CD4-positive, alpha-beta T cell treated with Interleukin-15 for 1 hour (primary cell): ENCODE measurements at regions not wholly inside any gene's neighbourhood (a gene's known extent, or its start where the extent isn't known, plus 50 kb on each side); places are given as distances from the start of the nearest gene placed in this dataset.
"Not testable (repeated sequence)": the region's sequence is repeated elsewhere in the genome, so short reads cannot be mapped to it uniquely, and the experiment has no call there.

Source experiments
- DNase-seq: peaks from one replicate; pipeline ENCODE4 v3.0.0-alpha.2; 2020

DNA sequence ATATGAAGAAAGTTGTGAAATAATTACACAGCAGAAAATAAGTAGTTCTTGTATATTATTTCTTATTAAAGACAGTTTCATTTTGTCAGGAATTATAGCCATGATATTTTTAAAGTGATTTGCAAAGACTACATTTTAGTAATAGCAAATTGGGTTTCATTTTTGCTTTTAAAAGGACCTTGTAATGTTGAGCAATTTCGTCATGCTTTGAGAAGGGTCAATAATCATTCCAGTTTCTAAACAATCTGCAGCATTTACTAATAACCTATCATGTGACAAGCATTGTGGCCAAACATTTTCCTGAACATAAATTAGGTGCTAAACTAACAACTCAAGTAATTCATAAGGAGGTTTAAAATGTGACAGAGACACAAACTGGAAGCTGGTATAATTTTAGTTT lies 214.4 kb upstream of the CBLB start:
- no peak for DNase-seq

DNA sequence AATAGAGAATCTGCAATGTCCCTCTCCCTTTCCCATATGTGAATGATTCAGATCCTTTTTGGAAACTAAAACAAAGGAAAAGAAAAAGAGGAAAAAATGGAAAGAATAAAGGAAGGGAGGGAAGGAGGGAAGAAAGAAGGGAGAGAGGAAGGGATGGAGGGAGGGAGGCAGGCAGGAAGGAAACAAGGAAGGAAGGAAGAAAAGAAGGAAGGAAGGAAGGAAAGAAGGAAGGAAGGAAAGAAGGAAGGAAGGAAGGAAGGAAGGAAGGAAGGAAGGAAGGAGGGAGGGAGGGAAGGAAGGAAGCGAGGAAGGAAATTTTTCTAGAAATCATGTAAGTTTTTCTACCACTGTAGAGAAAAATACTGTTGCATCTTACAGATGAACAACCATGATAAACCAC lies 215.0 kb upstream of the CBLB start:
- DNase-seq, result no peak

DNA sequence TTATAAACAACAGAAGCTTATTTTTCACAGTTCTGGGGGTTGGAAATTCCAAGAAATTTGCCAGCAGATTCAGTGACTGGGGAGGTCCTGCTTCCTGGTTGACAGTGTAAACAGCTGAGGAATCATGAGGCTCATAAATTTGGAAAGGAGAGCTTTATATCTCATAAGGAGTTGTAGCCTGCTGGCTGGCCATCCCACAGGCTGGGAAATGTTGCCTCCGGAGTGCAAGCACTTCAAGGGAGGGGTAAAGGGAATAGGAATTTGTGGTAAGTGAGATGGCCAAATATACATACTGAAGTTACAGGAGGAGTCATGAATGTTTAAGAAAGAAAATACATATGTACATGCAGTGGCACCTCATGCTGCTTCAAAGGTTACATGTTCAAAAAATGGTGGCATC lies 217.2 kb upstream of the CBLB start:
- DNase-seq, result no peak

DNA sequence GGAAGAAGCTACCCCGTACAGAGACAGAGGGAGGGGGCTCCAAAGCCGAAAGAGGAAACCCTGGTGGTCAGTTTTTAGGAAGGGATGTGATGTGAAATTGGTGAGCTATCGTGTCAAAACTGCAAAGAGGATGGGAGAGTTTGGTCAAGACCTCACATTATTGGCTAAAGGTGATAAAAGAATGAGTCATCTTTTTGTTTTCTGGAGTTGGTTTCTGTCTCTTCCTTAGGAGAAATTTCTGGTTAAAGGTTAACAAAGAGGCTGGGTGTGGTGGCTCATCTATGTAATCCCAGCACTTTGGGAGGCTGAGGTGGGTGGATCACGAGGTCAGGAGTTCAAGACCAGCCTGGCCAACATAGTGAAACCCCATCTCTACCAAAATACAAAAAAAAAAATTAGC lies 217.8 kb upstream of the CBLB start:
- DNase-seq, result no peak

DNA sequence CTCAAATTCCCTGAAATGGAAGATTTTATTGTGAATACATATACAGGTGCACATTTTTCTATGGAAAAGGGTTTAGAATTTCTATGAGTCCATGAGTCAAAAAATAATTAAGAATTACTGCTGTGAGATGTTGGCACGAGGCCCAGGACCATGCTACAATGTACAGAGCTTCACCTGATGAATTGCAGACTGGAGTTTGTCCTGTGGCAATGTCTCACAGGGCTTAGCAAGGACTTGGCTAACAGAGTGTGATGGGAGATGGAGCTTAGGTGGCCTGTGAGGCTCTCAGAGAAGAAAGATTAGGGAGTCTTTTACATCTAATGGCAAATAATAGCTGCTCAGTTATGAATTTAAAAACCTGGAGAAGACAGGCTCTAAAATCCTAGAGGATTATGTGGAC lies 219.5 kb upstream of the CBLB start:
- no peak for DNase-seq

DNA sequence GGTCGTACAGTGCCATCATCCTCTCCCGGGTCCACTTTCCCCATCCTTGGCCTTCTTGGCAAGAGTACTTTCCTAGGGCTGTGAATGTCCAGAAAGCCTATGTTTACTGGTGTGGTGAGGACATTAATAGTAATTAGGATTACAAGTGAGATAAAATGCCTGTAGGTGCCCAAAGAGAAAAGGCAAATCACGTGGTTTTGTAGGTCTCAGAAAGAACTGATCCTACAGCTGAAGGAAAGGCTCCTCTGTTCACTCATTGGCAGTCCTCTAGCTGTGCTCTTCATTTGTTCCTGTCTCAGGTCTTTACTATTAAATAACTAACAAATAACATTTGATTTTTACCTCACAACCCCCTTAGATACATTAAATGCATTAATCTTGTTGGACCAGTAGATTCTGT lies 220.1 kb upstream of the CBLB start:
- DNase-seq, result no peak

DNA sequence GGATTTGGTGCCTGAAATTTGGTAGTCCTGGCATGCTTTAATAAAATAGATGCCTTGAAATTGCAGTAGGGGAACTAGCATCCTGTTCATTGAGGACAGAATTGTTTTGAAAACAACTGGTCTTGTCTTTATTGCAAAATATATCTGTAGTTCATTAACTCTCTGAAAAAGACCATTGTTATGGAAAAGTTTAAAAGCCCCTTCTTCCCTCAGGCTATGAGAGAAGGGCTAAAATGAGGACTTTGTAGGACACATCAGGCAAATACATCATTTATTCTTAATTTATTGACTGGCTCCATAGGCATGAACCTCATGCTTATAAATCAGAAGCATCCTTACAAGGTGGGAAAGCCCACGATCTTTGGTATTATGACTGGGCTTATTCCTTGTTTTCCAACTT lies 221.0 kb upstream of the CBLB start:
- no peak for DNase-seq

DNA sequence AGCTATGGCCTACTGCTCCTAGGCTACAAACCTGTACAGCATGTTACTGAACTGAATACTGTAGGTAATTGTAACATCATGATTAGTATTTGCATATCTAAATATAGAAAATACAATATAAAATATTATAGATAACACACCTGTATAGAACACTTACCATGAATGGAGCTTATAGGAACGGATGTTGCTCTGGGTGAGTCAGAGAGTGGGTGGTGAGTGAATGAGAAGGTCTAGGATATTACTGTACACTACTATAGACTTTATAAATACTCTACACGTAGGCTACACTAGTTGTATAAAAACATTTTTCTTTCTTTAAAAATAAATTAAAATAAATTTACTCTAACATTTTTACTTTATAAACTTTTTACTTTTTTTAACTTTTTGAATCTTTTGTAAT lies 224.0 kb upstream of the CBLB start:
- no peak for DNase-seq

DNA sequence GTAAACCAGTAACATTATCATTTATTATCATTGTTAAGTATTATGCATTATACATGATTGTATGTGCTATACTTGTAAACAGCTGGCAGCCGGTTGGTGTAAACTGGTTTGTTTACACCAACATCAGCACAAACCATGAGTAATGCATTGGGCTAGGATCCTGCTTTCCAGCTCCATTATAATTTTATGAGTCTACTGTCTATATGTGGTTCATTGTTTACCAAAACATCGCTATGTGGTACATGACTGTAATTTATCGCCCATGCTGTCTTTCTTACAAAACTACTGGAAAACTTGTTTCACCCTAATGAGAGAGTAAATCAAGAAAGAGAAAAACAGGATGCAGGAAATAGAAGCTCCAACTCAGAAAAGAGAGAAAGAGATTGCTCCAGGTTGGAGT lies 224.8 kb upstream of the CBLB start:
- no peak for DNase-seq

DNA sequence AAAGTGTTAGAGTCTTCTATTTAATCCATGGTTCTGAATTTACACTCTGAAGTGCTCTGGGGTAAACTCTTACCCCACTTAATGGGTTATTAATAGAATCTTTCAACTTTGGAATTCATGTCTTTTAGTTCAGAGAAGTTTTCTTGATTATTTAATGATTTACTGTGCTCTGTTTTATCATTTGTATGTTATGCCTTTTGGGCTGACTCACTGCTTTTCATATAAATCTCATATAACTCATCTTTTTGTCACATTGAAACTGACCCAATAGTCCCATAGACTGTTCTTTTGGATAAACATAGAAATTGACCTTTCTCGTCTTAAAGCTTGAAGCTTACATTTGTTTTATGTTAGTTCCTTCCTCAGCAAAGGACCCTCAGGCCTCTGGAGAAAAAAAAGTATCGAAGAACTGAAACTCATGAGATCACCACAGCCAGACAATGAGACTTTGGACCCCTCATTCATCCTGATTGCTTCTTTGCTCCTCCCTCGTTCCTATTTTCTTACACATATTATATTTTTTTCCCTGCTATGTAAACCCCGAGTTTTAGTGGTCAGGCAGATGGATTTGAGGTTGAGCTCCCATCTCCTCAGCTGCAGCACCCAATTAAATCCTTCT lies 229.1 kb upstream of the CBLB start:
- DNase-seq, result no peak

DNA sequence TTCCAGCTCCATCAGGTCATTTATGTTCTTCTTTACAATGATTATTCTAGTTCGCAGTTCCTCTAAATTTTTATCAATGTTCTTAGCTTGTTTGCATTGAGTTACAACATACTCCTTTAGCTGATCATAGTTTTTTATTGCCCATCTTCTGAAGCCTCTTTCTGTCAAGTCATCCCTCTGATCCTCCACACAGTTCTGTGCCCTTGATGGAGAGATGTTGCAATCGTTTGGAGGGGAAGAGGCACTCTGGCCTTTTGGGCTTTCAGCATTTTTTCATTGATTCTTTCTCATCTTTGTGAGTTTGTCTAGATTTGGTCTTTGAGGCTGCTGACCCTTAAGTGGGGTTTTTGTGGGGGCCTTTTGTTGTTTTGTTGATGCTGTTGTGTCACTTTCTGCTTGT lies 234.6 kb upstream of the CBLB start:
- DNase-seq, result no peak

DNA sequence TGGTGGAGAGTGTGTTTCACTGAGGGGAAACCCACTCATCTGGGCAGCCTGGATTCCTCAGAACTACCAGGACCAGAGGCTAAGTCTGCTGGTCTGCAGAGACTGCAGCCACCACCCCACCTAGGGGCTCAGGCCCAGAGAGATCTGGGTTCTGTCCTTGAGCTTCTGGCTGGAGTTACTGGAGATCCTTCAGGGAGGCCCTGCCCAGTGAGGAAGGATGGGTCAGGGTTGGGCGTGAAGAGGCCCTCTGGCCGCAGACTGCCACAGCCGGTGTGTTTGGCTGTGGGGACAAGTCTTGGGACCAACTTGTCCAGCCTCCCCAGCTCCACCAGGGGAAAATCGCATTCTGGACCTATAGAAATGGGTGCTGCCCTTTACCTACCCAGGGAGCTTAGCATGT lies 235.3 kb upstream of the CBLB start:
- no peak for DNase-seq

DNA sequence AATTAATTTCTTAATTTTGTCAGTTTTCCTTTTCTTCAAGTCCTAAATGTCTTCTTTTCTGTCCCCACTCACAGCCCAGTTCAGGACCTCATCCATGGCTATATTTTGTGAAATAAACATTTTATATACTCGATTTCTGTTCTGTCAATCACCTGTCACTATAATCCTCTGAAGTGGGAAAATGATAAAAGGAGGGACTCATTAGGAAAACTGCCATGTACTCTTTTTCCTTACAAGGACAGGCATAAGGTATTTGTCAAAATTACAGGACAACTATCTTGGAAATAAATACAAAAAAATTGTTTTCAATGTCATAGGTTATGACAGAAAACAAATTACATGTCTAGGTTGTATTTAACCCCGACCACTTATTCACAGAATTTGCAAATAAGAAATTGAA lies 240.1 kb upstream of the CBLB start:
- no peak for DNase-seq

DNA sequence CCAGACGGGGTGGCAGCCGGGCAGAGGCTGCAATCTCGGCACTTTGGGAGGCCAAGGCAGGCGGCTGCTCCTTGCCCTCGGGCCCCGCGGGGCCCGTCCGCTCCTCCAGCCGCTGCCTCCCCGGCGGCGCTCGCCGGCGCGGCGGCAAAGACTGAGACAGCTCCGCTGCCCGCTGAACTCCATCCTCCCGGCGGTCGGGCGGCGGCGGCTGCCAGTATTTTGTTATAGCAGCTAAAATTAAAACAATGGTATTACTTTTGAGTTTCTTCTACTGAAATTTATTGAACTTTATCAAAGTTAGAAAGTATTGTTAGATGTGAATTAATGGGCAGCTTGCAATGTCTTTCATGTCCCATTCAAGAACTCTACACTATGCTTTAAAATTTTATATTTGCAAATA lies 243.7 kb upstream of the CBLB start:
- not testable (repeated sequence) for DNase-seq

DNA sequence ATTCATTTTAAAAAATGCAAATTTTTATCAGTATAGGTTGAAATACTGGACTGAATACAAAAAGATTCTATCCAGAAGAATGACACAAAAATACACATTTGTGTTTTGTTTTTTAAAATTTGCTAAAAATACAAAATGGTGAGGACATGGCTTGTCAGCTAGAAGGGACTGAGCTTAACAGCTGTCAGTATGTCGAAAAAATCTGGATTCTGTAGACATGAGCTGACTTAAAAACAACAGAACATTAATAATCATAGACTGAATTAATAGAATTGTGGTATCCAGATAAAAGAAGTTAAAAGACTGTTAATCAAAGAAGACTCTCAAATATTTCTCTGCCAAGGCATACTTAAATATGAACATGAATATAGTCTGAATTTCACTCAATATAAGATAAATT lies 244.9 kb upstream of the CBLB start:
- DNase-seq, result no peak

DNA sequence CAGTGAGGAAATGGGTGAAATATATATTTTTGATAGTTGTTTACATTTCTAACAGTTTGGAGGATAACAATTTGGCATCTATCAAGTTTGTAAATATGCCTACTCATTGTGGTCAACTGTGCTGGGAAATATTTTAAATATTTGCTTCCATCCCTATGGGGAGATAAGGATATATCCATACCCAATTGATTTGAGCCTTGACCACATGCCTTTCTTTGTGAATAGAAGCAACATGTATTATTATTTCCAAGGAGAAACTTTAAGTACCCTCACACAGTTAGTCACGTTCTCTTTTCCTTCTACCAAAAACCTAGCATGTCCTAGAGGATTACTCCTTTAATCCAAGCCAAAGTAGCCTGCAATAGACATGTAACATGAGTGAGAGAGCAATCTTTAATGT lies 245.4 kb upstream of the CBLB start:
- no peak for DNase-seq

DNA sequence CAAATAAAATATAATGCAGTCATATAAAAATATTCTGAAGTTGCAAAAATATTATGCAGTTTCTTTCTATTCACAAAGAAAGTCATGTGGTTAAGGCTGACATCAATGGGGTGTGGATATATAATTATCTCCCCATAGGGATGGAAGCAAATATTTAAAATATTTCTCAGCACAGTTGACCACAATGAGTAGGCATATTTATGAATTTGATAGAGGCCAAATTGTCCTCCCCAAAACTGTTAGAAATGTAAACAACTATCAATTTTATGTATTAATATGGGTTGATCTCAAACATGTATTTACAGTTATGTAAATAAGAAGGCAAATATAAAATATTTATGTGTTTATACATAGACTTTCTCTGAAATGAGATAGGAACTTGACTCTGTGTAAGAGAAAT lies 246.0 kb upstream of the CBLB start:
- no peak for DNase-seq

DNA sequence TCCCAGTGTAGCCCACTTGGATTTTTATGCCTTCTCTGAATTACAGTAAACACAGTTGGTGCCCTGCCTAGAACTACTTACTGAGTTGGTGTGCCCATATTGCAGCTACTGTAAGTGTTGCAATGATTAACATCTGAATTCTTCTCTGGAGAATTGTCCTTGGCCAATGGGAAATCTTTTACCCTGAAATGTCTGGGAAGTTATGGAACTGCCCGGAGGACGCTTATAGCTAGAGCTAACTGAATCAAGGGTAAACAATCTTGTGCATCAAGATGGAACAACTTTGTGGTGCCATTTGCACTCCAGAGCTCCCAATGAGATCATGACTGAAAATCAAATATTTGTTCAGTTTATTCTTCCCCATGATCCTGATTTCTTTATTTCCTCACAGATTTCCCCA lies 246.7 kb upstream of the CBLB start:
- no peak for DNase-seq

DNA sequence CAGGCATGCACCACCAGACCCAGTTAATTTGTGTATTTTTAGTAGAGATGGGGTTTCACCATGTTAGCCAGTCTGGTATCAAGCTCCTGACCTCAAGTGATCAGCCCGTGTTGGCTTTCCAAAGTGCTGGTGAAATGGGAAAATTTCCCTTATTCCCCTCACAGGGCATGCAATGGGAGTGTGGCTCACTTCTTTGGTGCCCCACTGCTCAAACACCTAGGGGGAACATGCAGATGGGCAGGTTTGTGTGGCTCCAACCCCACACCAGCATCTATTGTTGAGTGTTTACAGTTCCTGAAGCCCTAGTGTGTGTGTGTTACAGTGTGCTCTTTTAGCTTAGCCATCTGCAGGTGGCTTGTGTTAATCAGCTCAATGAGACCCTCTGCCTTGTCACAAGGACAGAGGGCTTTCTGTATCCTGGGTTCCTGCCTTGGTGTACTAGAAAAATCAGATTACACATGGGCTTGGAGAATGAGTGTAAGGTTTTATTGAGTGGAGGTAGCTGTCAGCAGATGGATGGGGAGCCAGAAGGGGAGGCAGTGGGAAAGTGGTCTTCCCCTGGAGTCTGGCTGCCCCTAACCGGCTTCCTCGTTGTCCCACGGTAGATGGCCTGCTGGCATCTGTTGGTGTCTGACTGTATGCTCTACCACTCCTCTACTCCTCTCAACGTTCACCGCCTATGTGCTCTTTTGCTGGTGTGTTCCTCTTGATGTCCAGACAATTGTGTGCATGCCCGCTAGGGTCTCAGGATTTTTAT lies 248.1 kb upstream of the CBLB start:
- DNase-seq, result no peak

DNA sequence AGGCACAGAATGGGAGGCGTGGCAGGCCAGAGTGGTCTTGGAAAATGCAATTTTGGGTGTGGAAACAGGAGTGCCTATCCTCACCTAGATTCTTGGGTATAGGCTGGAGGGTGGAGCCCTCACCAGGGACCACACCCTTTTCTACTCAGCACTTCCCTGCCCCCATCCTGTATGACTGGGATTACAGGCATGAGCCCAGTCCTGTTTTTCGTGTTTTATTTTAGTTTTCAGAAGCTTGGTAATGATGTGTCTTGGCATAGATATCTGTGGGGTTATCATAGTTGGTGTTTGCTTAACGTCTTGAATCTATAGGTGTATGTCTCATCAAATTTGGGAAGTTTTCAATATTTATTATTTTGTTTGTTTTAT lies 248.7 kb upstream of the CBLB start:
- no peak for DNase-seq

DNA sequence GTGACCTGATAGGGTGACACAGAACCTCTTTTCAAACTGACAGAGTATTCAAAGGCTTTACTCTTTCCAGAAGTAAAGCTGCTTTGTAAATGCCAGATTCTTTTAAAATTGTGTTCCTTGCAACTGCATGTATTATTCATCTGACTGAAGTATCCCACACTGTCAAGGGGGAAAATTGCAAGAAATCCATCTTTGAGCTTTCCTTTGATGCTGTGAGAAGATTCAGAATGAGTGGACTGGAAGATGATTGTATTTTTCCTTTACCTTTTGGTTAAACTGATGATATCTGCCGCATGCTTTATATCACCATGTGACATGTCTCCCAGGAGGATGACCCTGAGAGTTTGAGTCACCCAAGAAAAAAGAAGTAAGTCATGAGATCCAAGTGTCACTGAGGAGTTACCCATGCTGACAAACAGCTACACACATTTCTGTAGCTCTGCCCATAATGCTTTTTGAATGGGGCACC lies 250.8 kb upstream of the CBLB start:
- DNase-seq, result no peak

DNA sequence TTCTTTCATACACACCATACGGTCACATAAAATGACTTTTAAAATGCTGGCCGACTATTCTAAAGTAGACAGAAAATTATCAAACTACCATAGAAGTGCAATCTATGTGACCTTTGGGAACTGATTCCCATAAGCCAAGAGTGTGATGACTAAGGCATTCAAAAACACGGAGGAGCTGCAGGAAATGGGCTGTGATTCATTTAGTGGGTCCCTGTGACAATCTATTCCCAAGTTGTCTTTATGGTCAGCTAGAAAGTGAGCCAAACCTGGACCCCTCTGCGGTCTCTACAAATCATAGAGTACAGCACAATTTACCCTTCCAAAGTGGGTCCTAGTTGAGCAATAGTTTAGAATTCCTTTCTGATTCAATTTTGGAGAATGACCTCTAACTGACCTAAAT lies 251.5 kb upstream of the CBLB start:
- no peak for DNase-seq

DNA sequence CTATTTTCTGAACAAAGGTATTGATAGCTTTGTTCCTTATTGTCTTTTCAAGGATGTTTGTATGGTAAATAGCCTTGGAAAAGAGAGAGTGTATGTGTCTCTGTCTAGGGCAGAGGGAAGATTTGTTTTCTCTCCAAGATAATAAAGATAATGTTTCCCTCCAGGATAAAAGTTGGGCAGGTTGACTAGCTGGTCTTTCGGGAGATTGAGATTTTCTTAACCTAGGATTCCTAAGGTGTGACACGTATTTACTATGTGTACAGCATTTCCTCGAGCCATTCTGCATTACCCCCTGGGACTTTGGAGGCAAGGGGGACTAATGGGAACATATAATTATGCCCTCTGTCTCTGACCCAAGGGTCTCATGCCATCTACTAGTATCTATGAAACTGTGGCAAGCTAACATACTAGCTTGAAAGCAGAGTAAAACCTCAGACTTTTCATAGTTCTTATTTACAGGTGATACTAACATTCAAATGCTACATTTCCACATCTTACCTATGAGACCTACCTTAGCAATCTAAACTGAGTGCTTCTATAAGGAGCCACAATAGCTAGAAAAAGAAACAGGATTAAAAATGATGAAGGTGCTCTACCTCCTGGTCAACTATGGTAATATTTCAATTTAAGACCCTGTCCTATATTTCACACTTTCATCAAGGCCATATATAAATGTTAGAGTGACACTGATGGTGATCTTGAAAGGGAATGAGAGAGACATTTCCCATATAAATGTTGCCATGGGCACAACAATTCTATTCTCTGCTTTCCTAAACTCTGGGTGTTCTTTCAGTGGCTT lies 252.9 kb upstream of the CBLB start:
- DNase-seq, result no peak

DNA sequence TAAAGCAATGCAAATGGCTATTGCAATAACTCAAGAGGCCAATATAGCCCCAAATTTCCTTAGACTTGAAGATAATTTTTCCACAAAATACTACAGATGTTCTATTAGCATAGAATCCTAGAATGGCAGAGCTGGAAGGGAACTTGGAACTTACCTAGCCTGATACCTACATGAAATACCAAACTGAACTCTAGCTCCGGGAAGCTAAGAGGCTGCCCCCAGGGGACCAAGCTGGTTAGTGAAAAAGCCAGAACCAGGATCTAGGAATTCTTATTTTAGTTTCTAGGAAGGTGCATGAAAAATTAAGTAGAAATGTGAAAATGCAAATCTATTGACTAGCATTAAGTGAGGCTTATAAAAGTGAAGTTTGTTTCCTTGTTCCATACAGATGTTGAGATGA lies 256.0 kb upstream of the CBLB start:
- DNase-seq, result no peak
